BJ (cell line): ENCODE measurements at regions not wholly inside any gene's neighbourhood (a gene's known extent, or its start where the extent isn't known, plus 50 kb on each side); places are given as distances from the start of the nearest gene placed in this dataset.

Source experiments
- CTCF ChIA-PET: fragments of 350-600 bp; formaldehyde crosslinking; extraction: SDS; loops from one replicate; lab custom pipeline; 2021; ENCODE audit warnings: antibody characterized with exemption, inconsistent platforms; lab: Yijun Ruan, JAX
- POLR2A ChIA-PET: fragments of 300-600 bp; sonication (Branson Sonifier 250); formaldehyde crosslinking; extraction: SDS; loops from one replicate; lab custom pipeline; 2021; ENCODE audit warnings: antibody characterized with exemption; lab: Charles Lee
- DNase-seq: peaks from one replicate; pipeline ENCODE4 v3.0.0-alpha.2; 2011; ENCODE audit warnings: low read depth
- H3K27me3 ChIP-seq: 2 replicates; pipeline ENCODE4 v1.6.0; 2011; ENCODE audit warnings: low read length; ENCODE audit not compliant: control insufficient read depth, insufficient read depth
- H3K36me3 ChIP-seq: 2 replicates; pipeline ENCODE4 v1.5.1; 2011; ENCODE audit warnings: low read length; ENCODE audit not compliant: control insufficient read depth, insufficient read depth
- H3K4me3 ChIP-seq: 2 replicates; pipeline ENCODE4 v1.5.1; 2011; ENCODE audit warnings: low read depth, mild to moderate bottlenecking, control low read depth, low read length
- TF ChIP-seq, protein P1 (sequence below): IDR thresholded peaks from 2 replicates; pipeline ENCODE4 v1.5.1; 2011; ENCODE audit warnings: low read depth, mild to moderate bottlenecking, control low read depth, inconsistent platforms, low read length, moderate library complexity; ENCODE audit not compliant: insufficient read depth

DNA sequence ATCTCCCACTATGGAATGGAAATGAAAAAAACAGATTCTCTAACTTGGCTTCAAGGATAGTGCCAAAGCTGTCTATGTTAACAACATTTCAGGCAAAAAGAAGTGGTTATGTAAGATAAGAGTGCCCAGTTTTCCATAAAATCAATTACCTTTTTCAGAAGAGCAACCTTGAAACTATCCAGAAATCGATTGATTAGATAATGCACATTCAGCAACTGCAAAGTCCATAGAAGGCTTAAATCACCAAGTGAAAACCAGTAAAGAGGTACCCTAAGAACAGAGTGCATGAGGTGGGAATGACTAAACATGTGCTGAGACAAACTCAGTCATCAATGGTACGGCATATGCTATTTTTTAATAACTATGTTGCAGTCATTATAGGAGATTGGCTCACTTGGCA is 71.9 kb upstream of the TNKS2 start:
- no peak for DNase-seq
- no peak overlapping the region for H3K4me3 ChIP-seq
- CTCF ChIA-PET: no interaction called here
- H3K36me3 ChIP-seq: no peaks in the 10 kb centered on the region
- peaks cover 3% of the 10 kb centered on the region for H3K27me3 ChIP-seq
- POLR2A ChIA-PET: no interaction called here
- TF ChIP-seq, protein P1, sequence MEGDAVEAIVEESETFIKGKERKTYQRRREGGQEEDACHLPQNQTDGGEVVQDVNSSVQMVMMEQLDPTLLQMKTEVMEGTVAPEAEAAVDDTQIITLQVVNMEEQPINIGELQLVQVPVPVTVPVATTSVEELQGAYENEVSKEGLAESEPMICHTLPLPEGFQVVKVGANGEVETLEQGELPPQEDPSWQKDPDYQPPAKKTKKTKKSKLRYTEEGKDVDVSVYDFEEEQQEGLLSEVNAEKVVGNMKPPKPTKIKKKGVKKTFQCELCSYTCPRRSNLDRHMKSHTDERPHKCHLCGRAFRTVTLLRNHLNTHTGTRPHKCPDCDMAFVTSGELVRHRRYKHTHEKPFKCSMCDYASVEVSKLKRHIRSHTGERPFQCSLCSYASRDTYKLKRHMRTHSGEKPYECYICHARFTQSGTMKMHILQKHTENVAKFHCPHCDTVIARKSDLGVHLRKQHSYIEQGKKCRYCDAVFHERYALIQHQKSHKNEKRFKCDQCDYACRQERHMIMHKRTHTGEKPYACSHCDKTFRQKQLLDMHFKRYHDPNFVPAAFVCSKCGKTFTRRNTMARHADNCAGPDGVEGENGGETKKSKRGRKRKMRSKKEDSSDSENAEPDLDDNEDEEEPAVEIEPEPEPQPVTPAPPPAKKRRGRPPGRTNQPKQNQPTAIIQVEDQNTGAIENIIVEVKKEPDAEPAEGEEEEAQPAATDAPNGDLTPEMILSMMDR: no peak

DNA sequence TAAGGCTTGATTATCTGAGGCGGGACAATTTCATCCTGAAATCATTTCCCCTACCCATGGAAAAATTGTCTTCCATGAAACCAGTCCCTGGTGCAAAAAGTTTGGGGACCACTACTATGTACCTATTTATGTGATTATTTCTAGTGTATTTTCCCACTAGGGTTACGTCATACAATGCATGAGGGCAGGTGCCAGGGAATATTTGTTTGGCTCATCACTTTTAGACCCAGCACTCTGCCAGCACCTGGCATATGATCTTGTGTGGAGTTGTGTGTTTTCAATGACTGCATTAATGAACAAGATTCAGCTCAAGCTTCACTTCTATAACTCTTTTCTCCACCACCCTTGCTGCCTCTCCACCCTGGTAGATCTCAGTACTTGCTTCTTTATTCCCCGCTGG is 73.3 kb upstream of the TNKS2 start:
- H3K36me3 ChIP-seq: no peaks in the 10 kb centered on the region
- ChIA-PET POLR2A (no interaction called here), CTCF (interaction anchor here (0.6 kb wide), 1 partner anchor 58 kb away, joined by 3 read pairs; no protein-coding TSS in a partner anchor)
- no peak overlapping the region for H3K4me3 ChIP-seq
- H3K27me3 ChIP-seq: peaks cover 3% of the 10 kb centered on the region
- TF ChIP-seq, protein P1: no peak
- no peak for DNase-seq

DNA sequence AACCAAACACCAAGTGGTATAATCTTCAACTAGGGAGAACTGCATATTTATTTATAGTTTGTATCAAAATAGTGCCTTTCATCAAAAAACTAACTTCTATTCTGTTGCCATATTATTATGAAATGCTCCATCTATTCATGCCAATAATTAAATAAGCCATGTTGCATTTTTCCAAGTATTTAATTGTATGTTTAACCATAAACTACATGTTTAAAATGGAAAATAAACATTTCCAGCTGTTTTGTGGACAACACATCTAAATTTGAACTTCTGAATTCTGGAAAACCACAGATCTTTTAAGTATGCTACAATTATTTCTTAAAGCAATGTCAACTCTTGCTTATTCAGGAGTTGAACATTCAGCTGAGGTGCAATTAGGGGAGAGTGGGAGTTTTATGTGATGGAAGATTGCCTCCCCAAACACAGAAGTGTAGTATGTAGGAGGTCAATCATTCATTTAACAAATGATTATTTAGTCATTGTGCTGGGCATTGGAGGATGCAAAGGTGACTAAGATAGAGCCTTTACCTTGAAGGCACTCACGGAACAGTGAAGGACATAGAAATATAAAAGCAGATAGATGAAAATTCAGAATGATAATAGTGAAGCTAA is 80.7 kb upstream of the PPP1R3C start:
- H3K27me3 ChIP-seq: no peaks in the 10 kb centered on the region; the same call in 1 of the 2 replicates
- no peak overlapping the region for H3K4me3 ChIP-seq
- DNase-seq: no peak
- H3K36me3 ChIP-seq: no peaks in the 10 kb centered on the region
- ChIA-PET POLR2A (no interaction called here), CTCF (no interaction called here)
- TF ChIP-seq, protein P1: no peak

DNA sequence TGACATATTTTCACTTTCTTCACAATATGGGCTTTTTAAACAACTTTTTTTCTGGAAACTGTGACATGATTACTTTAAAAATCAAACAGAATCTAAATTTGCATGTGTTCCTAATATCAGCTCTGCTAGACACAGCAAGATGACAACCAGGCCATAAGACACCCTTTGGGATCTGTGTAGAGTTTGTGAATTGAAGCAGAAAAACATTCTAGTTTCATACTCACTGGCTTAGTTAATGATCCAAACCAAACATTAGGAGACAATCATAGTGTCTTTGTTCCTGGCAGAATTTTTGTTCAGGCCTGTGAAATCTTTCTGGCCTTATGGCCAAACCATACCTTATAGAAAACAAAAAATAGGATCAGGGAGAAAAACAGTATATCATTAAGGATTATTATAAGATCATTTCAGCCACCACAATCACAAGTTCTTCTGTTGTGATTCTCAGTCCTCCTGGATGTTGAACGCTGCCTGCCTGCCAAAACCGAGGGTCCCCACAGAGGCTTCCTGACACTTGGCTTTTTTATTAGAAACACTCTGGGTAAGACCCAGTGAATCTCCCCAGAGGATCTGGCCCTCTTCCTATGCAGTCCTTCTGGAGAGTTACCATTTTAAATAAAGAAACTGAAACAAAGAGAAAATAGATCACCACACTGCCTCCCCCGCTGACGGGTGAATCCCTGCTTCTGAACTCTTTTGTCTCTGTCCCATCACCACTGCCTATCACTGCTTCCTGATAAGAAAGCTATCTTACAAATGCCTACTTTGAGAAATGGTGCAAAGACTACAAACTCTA is 79.2 kb upstream of the PPP1R3C start:
- DNase-seq: no peak
- Histone ChIP-seq H3K36me3 (no peaks in the 10 kb centered on the region), H3K4me3 (no peak overlapping the region), H3K27me3 (no peaks in the 10 kb centered on the region)
- TF ChIP-seq, protein P1: no peak
- POLR2A ChIA-PET: no interaction called here
- CTCF ChIA-PET: interaction anchor here (0.8 kb wide), 1 partner anchor 12 kb away, joined by 3 read pairs; no protein-coding TSS in a partner anchor

DNA sequence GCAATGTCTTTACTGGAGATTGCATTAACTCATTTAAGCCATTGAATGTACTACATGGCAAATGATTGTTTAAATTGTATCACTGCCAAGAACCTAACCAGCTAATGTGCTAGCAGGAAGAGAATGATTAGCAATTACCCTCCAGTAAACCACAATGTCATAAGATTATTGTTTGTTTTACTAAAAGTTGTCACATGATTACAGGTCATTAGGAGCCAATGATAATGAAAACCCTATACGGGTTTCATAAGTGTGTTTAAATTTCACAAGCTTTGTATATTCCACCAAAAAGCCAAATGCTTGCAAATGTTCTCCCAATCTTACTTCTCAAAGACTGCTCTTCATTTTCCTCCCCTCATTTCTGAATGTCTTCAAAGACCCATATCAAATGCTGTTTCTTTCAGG is 76.5 kb upstream of the PPP1R3C start:
- Histone ChIP-seq H3K36me3 (no peaks in the 10 kb centered on the region), H3K4me3 (no peak overlapping the region), H3K27me3 (peaks cover 3% of the 10 kb centered on the region; the same call in 1 of the 2 replicates)
- POLR2A ChIA-PET: no interaction called here
- CTCF ChIA-PET: interaction anchor here (1.2 kb wide), 1 partner anchor 65 kb away, joined by 3 read pairs; no protein-coding TSS in a partner anchor
- no peak for DNase-seq
- TF ChIP-seq, protein P1: no peak
